Urinary bladder (tissue), 3 donors: ENCODE measurements at regions not wholly inside any gene's neighbourhood (a gene's known extent, or its start where the extent isn't known, plus 50 kb on each side); places are given as distances from the start of the nearest gene placed in this dataset.

Source experiments
- DNase-seq: peaks from one replicate; pipeline ENCODE4 v3.0.0-alpha.2; 2015; ENCODE audit errors: extremely low spot score
- H3K27ac ChIP-seq: one replicate; pipeline ENCODE4 v1.5.1; 2013; ENCODE audit warnings: low read depth, mild to moderate bottlenecking, moderate library complexity
- H3K36me3 ChIP-seq: one replicate; pipeline ENCODE4 v1.6.1; 2013; ENCODE audit warnings: mild to moderate bottlenecking, moderate library complexity; ENCODE audit not compliant: insufficient read depth
- H3K4me1 ChIP-seq: one replicate; pipeline ENCODE4 v1.6.1; 2013; ENCODE audit warnings: mild to moderate bottlenecking, moderate library complexity; ENCODE audit not compliant: insufficient read depth
- H3K4me3 ChIP-seq: one replicate; pipeline ENCODE4 v1.5.1; 2013; ENCODE audit warnings: low read depth, low read length
- WGBS: extraction: QIAGEN DNeasy Blood & Tissue Kit; methylation state at CpG from one replicate; pipeline ENCODE4 v1.1.7; 2013; 5-methylcytosine and 5-hydroxymethylcytosine counted together
- donor health status: healthy with polysubstance abuse.
- donor health status: healthy.

DNA sequence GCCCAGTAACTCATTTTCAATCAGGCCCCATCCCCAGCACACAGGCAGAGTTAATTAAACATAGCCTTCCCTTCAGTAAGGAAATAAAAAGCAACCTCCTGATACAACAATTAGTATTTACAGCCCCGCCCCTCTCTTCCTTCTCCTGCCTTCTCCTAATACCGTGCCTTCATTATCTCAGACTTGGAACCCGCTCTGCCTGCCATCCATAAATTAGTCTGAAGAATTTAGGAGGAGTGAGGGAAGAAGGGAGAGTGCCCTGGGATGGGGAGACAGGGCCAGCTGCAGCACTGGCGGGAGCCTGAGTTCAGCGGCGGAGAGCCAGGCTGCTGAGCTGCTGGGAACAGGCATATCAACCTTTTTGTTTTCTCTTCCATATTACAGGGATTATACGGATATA lies 172.8 kb downstream of the ACTL8 start:
- no peak for DNase-seq
- no peaks in the 10 kb centered on the region for H3K4me1 ChIP-seq
- H3K4me3 ChIP-seq: no peak overlapping the region
- WGBS: 28% methylated on average over 7 of the region's 7 CpGs
- H3K27ac ChIP-seq: no peak overlapping the region
- H3K36me3 ChIP-seq: no peaks in the 10 kb centered on the region

DNA sequence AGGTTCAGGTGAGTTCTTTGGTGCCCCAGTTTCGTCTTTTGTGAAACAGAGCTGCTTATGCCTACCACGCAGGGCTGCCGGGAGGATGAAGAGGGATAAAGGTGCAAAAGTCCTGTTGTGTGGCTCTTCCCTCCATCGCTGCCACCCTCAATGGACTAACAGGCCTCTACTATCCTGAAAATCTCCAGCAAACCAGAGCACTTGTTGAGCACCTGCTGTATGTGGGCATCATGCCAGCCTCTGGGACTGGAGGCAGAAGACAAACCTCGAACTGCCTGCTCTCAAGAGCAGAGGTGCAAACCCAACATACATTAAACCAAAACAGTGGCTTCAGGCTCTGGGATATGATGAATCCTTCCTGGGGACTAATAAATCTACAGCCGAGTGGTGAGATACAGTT lies 174.1 kb downstream of the ACTL8 start:
- Histone ChIP-seq H3K4me1 (no peaks in the 10 kb centered on the region), H3K36me3 (no peaks in the 10 kb centered on the region), H3K4me3 (no peak overlapping the region), H3K27ac (no peak overlapping the region)
- 84% methylated on average over 6 of the region's 6 CpGs for WGBS
- no peak for DNase-seq

DNA sequence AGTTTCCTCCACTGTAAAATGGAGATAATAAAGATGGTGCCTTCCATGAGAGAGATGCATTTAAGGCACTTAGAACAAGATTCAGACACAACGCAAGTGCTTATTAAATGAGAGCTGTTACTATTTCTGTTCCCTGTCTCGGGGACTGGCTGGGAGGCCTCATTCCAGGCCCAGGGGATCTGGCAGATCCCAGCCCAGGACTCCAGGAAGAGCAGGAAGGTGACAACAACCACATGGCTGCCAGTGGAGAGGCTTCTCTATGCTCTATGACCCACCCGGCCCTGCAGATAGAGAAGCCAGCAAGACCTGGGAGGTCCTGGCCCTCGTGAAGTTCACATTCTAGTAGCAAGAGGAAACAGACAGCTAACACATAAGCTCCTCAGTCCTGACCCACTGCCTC lies 175.5 kb downstream of the ACTL8 start:
- H3K27ac ChIP-seq: no peak overlapping the region
- no peaks in the 10 kb centered on the region for H3K36me3 ChIP-seq
- DNase-seq: no peak
- no peaks in the 10 kb centered on the region for H3K4me1 ChIP-seq
- 26% methylated on average over 4 of the region's 4 CpGs for WGBS
- no peak overlapping the region for H3K4me3 ChIP-seq

DNA sequence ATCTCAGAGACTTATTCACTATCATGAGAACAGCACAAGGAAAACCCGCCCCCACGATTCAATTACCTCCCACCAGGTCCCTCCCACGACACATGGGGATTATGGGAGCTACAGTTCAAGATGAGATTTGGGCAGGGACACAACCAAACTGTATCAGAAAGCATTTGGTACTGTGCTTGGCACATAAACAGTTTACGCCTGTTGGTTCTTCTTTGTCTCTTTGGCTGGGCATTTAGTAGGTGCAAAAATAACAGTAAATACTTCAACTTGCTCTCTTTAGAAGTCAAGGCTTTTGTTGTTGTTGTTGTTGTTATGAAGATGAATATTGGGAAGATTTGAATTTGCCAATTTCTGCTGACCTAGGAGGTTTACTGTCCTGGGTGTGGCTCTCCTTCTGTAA lies 175.4 kb upstream of the IGSF21 start:
- no peak overlapping the region for H3K27ac ChIP-seq
- no peak for DNase-seq
- no peak overlapping the region for H3K4me3 ChIP-seq
- 88% methylated on average over 4 of the region's 4 CpGs for WGBS
- H3K36me3 ChIP-seq: no peaks in the 10 kb centered on the region
- no peaks in the 10 kb centered on the region for H3K4me1 ChIP-seq

DNA sequence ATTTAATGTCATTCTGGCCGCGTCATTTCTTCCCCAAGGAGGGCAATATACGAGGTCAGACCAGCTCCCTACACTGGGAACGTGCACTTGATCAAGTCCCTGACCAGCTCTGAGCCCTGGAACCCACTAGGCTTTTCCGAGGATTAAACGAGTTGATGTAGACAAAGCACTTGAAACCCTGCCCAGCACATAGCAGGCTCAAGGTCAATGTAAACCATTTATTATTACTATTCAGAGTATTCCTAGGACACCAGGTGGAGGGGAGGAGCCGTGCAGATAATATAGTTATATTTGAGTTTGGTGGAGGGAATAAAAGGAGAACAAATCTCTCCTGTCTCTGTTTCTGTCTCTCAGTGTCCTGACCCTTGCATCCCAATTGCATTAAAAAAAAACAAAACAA lies 174.1 kb upstream of the IGSF21 start:
- Histone ChIP-seq H3K4me1 (no peaks in the 10 kb centered on the region), H3K27ac (no peak overlapping the region), H3K4me3 (no peak overlapping the region), H3K36me3 (no peaks in the 10 kb centered on the region)
- 43% methylated on average over 7 of the region's 7 CpGs for WGBS
- no peak for DNase-seq

DNA sequence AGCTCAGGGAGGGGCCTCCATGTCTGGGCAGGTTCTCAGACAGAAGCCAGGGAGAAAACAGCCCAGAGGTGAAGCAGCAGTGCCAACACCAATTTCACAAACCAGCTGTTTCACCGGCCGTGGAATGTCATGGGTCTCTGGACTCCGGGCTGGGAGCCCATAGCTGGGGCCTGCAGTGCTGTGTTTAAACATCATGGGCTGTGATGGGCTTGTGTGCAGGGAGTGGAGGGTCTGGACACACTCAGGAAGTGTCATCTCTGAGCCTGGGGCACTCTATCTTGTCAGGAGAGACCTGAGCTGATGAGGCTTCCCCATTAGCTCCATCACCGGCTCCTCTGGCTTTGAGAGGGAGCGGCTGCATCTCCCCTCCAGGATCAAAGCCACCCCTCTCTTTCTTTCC lies 173.6 kb upstream of the IGSF21 start:
- Histone ChIP-seq H3K36me3 (no peaks in the 10 kb centered on the region), H3K4me1 (no peaks in the 10 kb centered on the region), H3K4me3 (no peak overlapping the region), H3K27ac (no peak overlapping the region)
- 27% methylated on average over 5 of the region's 5 CpGs for WGBS
- peak; percentile 8 for DNase-seq

DNA sequence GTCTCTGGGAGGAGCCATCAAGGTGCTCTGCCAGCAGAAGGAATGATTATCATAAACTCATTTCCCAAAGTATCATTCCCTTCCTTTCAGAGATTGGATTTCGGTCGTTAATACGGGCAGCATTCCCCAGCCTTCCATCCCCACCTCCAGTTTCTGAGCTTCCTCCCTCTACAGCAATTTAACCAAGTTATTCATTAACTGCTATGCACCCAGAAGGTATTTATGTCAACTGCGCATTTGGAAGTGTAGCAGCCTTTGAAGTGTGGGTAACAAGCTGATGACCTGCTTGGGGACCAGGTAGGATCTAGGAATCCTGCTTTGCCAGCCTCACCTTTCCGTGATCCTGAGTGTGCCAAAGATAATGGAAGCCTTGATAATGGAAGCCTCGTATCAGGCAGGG lies 172.4 kb upstream of the IGSF21 start:
- DNase-seq: no peak
- Histone ChIP-seq H3K4me1 (no peaks in the 10 kb centered on the region), H3K4me3 (no peak overlapping the region), H3K27ac (no peak overlapping the region), H3K36me3 (no peaks in the 10 kb centered on the region)
- WGBS: 68% methylated on average over 6 of the region's 6 CpGs

DNA sequence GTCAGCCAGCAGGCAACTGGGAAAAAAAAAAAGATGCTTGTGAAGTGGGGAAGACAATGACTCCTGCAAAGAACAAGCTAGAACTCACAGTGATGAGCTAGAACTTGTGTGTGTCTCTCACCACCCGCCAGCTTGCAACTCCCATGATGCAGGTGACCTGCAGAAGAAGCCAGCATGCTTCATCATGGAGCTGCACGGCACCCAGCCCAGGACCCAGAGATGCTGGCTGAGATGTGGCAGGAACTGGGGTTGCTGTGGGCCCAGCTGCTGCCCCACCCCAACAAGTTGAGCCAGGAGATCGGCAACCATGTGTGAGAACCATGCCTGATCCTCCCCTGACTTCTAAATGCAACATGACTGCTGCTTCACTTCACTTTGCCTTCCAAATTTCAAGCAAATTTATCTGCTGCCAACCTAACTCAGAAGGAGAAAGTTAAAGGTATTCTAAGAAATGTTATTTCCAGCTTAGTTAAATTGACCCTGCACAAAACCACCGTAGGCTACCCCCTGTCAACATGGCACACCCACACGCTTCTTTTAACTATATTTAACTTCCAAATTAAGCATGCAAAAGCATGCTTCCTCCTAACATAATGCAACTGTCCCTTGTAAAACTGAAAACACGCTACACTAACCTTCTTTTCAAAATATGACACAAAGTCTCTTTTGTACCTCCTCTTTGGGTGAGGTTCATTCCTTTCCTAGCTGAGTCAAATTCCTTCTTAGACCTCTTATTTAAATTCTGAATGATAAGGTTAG lies 166.0 kb upstream of the IGSF21 start:
- DNase-seq: no peak
- H3K4me1 ChIP-seq: no peaks in the 10 kb centered on the region
- no peak overlapping the region for H3K27ac ChIP-seq
- no peak overlapping the region for H3K4me3 ChIP-seq
- 71% methylated on average over 6 of the region's 6 CpGs for WGBS
- H3K36me3 ChIP-seq: no peaks in the 10 kb centered on the region

DNA sequence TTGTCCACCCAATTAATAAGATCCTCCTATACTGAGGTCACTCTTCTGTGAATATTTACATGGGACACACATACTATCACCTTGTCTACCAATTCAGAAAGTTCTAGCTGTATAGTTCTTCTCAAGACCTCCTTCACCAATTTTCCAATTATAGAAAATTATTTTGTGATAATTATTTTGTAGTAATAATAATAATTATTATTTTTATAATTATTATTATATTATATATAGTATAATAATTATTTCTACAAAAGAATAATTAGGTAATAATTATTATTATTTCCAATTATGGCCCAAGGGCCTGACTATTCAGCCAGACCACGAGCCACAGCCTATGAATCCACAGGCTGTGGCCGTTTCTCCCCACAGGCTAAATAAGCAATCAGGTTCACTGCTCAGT lies 164.1 kb upstream of the IGSF21 start:
- DNase-seq: no peak
- WGBS: 78% methylated on average over 2 of the region's 2 CpGs
- Histone ChIP-seq H3K27ac (no peak overlapping the region), H3K36me3 (no peaks in the 10 kb centered on the region), H3K4me3 (no peak overlapping the region), H3K4me1 (no peaks in the 10 kb centered on the region)

DNA sequence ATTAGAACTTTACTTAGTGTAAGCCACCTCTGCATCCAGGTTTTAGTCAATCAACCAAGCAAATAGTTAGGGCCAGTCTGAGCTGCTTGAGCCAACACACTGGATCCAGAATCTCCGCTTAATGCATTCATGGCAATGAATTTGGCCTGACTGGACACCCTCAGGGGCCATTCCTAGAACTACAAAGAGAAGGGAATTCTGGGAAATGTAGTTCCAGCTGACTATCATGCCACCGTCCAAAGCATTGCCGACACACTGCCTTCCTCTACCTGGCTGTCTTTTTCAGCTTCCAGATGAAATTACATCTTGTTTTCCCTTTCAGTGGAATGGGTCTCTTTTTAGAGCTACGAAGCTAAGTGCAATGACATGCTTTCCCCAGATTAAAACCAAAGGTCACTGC lies 163.0 kb upstream of the IGSF21 start:
- H3K4me1 ChIP-seq: no peaks in the 10 kb centered on the region
- no peaks in the 10 kb centered on the region for H3K36me3 ChIP-seq
- DNase-seq: no peak
- WGBS: 57% methylated on average over 4 of the region's 4 CpGs
- no peak overlapping the region for H3K4me3 ChIP-seq
- H3K27ac ChIP-seq: no peak overlapping the region

DNA sequence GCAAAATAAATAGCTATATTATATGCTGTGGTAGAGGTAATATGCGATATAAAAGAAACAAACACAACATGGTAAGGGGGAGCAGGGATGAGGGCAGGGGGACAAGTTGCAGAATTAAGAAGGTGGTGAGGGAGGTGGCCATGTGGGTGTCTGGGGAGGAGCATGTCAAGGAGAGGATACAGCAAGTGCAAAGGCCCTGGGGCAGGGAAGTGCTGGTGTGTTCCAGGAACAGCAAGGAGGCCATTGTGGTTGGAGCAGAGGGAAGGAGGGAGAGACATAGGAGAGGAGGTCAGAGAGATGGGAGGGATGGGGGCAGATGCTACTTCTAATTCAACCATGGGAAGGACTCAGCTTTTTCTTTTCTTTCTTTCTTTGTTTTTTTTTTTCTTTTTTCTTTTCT lies 161.2 kb upstream of the IGSF21 start:
- Histone ChIP-seq H3K4me1 (no peaks in the 10 kb centered on the region), H3K27ac (no peak overlapping the region), H3K4me3 (no peak overlapping the region), H3K36me3 (no peaks in the 10 kb centered on the region)
- DNase-seq: no peak
- WGBS: 97% methylated on average over 1 of the region's 1 CpG

DNA sequence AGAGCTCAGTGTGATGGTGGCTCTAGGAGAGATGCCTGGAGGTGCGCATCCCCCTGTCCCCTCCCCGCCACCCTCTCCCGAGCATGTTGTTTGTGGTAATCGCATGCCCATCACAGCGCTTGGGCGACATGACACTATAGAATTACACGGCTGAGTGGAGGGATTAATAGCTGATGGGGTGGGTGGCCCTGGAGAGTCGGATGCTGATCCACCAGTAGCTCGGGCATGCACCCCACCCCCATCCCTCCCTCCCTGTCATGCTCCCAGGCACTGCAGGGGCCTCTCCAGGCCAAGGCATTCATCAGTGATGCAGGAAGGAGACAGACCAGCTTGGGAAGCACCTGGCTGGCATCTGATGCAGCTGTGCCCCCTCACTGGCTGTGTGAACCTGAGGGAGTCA lies 159.0 kb upstream of the IGSF21 start:
- Histone ChIP-seq H3K27ac (no peak overlapping the region), H3K4me1 (no peaks in the 10 kb centered on the region), H3K4me3 (no peak overlapping the region), H3K36me3 (no peaks in the 10 kb centered on the region)
- no peak for DNase-seq
- 56% methylated on average over 9 of the region's 9 CpGs for WGBS

DNA sequence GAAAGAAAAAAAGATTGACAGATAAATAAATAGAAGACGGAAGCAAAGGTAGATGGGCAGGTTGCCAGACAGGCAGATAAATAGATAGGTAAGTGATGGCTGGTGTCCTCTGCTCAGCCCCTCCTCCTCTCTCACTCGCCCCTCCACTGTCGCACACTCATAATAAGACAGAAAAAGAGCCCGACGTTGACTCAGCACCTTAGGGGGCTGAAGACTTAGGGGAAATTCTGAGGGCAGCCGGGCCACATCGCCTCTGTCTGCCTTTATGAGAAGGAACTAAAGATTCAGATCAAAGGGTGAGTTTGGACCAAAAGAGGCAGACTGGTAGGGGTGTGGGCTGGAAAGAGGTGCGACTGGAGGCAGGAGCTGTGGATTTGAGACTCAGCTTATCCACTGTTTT lies 158.1 kb upstream of the IGSF21 start:
- H3K36me3 ChIP-seq: no peaks in the 10 kb centered on the region
- H3K4me1 ChIP-seq: no peaks in the 10 kb centered on the region
- H3K27ac ChIP-seq: no peak overlapping the region
- WGBS: 65% methylated on average over 8 of the region's 8 CpGs
- no peak overlapping the region for H3K4me3 ChIP-seq
- DNase-seq: no peak

DNA sequence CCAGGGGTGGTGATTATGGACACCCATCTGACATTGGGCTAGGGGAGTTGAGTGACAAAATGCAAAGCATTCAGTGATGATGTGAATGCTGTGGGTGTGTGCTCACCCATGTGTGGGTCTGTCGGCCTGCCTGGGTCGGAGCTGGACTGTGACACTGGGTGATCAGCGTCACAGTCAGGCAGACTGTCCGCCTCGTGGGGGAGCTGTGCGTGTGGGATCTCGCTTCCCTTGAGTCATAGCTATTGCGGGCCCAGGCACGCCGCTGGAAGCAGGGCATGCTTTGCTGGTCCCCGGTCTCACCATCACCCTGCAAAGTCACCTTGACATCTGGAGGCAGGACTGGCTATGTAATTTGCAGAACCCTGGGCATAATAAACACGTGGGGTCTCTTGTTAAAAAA lies 156.9 kb upstream of the IGSF21 start:
- no peak for DNase-seq
- 70% methylated on average over 12 of the region's 12 CpGs for WGBS

DNA sequence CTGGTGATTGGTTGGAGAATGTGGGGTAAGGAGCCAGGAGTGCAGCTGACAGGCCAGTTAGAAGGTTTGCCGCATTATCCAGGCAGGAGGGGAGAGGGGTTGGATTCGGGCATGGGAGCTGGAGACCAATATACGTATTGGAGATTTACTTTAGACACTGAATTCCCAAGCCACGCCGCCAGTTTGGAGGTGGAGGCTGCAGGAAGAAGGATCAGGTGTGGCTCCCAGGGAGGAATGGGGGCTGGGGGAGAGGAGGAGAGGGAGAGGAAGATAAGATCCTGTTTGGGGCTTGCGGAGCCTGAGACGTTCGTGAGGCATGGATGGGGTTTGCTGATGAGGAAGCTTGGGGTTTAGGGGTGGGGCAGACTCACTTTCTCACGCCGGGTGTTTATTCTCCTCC lies 155.1 kb upstream of the IGSF21 start:
- H3K36me3 ChIP-seq: no peaks in the 10 kb centered on the region
- H3K4me3 ChIP-seq: no peak overlapping the region
- H3K4me1 ChIP-seq: no peaks in the 10 kb centered on the region
- DNase-seq: no peak
- 48% methylated on average over 10 of the region's 10 CpGs for WGBS
- no peak overlapping the region for H3K27ac ChIP-seq

More for the DNA sequence above, 156.9 kb upstream of the IGSF21 start:
- Histone ChIP-seq H3K4me1 (no peaks in the 10 kb centered on the region), H3K4me3 (no peak overlapping the region), H3K36me3 (no peaks in the 10 kb centered on the region), H3K27ac (no peak overlapping the region)
